GM21717 (cell line): ENCODE measurements at regions not wholly inside any gene's neighbourhood (a gene's known extent, or its start where the extent isn't known, plus 50 kb on each side); places are given as distances from the start of the nearest gene placed in this dataset.
"Not testable (repeated sequence)": the region's sequence is repeated elsewhere in the genome, so short reads cannot be mapped to it uniquely, and the experiment has no call there.

Experiments used
- ATAC-seq: cut with Tn5 transposase; IDR thresholded peaks from one replicate; pipeline ENCODE4 v1.9.1; 2021; ENCODE audit warnings: mild to moderate bottlenecking, moderate library complexity; ENCODE audit not compliant: unreplicated experiment

DNA sequence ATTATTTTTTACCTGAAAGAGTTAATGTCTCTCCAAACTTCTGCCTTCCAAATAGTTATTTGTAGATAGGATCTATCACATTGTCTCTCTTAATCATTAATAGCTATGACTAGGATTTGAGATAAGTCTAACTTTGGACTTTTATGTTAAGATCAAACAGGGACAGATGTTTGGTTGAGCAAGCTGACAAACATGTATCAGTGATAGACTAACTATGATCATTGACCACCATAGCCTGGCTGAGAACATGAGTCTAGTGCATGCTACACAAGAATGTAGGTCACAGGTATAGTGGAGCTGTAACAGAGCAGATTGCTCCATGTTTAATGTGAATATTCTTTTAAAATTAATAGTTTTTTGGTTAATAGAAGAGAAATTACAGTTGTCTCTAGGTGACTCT, 52.0 kb downstream of the SYT15B start:
- ATAC-seq = not testable (repeated sequence)

DNA sequence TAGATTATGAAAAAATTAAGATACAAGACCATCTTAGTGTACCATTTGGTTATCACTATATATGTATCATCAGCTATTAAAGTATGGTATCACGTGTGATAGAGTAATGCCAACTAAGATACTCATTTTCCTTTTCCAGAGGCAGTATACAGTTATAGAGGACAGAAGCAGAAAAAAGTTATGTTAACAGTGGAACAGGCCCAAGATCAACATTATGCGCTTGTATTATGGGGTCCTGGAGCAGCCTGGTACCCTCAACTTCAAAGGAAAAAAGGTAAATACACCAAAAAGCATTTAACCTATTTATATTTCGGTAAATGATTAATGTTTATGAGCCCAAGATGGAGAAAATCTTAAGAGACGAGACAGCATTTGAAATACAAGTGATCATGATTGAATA, 52.9 kb downstream of the SYT15B start:
- ATAC-seq = not testable (repeated sequence)

DNA sequence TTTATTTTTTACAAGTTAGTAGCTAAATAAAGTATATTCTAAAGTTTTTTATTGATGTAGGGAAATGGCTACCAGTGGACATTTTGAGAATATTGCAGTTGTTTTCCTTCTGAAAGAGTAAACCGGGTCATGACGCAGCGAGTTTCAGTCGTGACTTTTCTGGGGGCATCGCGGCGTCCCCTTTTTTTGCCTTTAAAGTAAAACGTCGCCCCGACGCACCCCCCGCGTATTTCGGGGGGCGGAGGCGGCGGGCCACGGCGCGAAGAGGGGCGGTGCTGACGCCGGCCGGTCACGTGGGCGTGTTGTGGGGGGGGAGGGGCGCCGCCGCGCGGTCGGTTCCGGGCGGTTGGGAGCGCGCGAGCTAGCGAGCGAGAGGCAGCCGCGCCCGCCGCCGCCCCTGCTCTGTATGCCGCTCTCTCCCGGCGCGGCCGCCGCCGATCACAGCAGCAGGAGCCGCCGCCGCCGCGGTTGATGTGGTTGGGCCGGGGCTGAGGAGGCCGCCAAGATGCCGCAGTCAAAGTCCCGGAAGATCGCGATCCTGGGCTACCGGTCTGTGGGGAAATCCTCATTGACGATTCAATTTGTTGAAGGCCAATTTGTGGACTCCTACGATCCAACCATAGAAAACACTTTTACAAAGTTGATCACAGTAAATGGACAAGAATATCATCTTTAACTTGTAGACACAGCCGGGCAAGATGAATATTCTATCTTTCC, 57.5 kb downstream of the SYT15B start:
- ATAC-seq = peak; percentile 99

DNA sequence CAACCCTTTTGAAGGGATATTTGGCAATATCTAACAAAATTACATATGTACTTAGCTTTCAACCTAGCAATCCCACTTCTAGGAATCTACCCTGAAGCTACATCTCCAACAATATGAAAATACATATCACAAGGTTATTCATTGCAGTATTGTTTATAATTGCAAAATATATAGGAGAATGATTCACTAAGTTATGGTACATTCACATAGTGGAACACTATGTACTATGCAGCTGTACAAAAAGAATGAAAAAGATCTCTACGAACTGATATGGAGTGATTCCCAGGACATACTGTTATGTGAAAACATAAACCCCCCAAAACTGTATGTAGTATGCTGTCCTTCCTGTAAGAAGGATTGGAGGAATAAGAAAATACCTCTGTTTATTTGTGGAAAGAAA, 62.1 kb downstream of the SYT15B start:
- not testable (repeated sequence) for ATAC-seq

DNA sequence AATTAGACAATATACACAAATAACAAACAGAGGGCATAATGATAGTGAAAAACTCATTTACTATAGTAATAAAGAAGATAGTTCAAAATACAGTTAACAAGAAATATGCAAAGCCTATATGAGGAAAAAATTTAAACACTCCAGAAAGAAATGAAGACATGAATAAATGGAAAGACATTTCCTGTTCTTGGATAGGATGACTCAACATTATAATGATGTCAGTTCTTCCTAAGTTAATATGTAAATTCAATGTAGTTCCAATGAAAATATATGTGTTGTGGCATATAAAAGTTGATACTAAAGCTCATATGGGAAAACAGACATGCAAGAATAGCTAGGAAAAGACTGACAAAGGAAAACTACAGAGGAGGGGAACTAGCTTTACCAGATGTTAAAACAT, 63.5 kb downstream of the SYT15B start:
- ATAC-seq = not testable (repeated sequence)

DNA sequence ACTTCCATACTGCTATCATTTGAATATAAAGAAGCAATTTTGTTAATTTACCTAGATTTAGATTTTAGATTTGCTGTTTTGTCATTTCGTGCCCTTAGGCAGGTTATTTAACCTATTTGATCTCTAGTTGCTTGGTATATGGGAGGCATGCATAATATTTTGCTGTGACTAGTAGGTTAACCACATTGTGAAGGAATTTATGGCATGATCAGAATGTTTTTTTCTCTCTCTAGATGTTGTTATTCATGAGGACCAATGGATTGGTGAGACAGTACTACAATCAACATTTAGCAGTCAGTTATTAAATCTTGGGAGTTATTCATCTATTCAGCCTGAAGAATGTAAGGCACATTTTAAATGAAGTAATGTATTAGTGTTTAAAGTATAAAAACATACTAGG, 67.2 kb downstream of the SYT15B start:
- not testable (repeated sequence) for ATAC-seq

DNA sequence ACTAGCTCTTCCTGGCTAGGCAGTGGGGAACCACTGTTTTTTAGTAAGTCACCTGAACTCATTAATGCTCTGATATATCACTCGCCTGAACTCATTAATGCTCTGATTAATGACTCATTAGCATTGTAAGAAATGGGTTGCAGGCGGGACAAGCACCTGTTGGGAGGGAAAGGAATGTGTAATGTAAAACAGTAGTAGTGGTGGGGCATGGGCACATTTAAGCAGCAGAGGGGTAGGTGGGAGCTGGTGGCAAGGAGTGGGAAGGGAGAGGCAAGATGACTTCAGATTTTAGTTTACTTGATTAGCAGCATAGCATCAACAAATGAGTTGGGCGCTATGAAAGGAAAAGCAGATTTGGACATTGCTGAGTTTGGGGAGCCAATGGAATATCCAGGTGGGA, 68.2 kb downstream of the SYT15B start:
- not testable (repeated sequence) for ATAC-seq

DNA sequence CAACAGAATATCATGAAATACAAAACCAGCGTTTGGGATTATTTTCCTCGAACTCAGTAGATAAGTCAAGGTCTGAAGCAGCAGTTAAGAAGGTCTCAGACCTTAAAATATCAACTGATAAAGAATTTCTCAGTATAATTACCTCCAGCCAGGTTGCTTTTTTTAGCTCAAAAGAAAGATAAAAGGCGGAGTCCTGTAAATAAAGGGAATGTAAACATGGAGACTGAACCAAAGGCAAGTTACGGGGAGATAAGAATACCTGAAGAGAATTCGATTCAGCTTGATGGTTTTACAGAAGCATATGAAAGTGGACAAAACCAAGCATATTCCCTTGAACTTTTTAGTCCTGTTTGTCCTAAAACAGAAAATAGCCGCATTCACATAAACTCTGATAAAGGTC, 73.1 kb downstream of the SYT15B start:
- ATAC-seq = not testable (repeated sequence)

DNA sequence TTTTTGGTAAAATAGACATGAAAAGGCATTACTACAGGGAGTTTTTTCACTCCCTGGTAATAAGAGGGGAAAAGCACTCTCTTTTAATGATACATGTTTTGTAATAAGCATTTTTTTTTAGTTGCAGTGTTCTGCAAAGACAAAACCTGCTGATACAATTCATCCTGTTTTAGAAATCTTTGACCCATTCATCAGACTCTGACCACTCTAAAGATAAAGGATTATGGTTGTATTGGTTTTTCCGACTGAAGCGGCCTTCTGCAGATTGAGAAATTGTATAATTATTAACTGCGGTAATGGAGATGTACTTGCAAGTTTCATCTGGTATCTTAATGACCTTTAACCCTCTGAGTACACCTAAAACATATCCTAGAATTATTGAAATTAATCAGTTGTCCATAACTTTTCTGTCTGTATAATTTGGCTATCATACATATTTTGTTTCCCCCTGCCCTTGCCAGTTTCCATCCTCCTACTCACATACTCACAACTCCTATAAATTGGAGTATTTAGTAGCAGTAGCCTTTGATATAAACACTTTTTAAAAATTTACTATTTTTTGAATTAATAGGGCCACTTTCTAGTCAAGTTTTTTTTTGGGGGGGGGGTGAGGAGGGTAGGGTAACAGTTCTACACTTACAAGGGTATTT, 79.4 kb downstream of the SYT15B start:
- ATAC-seq = not testable (repeated sequence)

DNA sequence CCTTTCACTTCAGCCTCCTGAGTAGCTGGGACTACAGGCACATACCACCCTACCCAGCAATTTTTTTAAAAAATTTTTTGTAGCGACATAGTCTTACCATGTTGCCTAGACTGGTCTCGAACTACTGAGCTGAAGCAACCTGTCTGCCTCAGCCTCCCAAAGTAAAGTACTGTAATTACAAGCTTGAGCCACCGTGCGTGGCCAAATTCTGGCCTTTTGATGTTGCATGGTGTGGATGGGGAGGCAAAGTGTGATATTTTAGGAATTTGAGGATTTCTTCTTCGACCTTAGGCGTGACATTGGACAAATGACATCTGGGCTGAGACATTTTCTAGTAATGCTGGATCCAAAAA, 81.8 kb downstream of the SYT15B start:
- ATAC-seq = not testable (repeated sequence)

DNA sequence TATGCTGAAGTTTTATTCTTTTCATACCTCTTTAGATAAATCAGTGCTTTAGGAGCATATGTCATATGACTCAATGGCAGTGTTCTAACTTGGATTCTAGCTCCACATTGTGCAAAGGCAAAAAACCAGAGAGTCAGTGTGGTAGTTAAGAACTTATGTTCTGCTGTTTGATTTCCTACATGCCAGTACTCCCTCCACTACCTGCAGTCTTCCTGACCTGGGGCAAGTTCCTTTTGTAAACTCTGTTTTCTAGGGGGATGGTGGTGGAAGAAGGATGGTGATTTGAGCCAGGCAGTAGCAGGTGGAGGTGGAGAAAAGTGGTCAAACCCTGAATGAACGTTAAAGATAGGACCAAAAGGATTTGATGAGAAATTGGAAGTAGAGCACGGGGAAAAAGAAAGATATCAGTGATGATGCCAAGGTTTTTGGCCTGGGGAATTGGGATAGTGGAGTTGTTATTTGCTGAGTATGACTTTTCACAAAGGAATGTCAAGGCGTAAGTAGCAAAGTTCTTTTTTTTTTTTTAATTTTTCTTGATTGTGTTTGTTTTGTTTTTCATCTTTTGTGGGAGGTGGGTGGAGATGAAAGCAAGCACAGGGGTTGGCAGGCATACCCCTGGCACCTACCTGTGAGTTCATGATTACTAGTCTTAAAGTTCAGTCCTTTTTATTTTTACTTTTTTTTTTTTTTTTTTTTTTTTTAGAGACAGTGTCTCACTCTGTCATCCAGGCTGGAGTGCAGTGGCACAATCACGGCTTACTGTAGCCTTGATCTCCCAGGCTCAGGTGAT, 82.3 kb downstream of the SYT15B start:
- ATAC-seq = not testable (repeated sequence)

DNA sequence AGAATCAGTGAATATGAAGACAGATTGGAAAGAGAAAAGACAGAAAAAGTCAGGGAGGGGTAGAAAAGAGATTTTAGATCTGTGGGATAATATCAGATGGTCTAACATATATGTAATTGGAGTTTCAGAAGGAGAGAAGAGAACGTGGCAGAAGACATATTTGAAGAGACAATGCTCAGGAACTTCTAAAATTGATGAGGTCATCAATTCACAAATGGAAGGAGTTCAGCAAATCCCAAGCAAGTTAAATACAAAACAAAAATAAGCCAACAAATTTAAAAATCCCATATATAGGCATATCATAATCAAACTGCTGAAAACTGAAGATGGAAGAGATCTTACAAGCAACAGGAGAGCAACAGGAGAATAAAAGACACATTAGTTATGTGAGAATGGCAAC, 87.3 kb downstream of the SYT15B start:
- not testable (repeated sequence) for ATAC-seq

DNA sequence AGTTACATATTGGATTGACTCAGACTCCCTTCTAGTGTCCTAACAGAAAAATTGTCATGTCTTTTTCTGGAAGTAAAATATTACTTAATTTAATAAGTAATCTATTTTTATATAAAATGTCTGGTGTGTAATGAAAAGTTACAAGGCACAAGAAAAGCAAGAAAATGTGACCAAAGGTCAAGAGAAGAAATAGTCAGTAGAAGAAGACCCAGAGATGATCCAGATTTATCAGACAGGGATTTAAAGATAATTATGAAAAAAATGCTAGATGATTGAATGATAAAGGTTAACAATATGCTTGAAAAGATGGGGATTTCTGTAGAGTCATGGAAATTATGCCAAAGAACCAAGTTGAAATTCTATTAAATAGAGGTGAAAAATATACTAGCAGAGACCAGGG, 87.8 kb downstream of the SYT15B start:
- ATAC-seq = not testable (repeated sequence)

DNA sequence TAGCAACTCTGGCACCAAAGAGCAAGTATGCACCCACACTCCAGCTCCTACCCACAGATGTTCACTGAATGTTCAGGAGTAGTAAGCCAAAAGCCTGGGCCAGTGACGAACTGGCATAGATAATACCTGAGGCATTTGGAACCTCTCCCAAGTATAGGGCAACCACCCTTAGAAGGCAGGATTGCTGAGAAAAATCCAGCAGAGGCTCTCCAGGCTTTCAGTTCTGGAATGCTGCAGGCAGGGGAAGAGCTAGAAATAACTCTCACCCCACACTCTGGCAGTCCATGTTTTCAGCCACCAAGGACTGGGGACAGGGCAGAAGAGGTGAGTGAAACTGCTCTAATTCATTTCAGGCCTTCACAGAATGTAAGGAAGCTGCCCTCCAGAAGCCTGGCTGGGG, 90.3 kb downstream of the SYT15B start:
- not testable (repeated sequence) for ATAC-seq

DNA sequence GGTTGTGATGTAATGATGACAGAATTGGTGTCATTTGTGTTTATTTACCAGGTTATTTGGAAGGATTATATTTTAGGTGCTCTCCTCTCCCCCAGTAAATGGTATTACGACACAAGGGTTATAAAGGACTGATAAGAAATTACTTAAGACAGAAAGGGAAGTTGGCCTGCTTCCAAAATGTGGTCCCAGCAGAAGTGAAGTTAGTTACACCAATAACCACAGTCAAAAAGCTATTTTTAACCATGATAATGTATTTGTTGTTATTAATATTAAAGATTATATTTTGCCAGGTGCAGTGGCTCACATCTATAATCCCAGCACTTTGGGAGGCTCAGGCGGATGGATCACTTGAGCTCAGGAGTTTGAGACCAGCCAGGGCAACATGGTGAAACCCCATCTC, 92.5 kb downstream of the SYT15B start:
- ATAC-seq = not testable (repeated sequence)

DNA sequence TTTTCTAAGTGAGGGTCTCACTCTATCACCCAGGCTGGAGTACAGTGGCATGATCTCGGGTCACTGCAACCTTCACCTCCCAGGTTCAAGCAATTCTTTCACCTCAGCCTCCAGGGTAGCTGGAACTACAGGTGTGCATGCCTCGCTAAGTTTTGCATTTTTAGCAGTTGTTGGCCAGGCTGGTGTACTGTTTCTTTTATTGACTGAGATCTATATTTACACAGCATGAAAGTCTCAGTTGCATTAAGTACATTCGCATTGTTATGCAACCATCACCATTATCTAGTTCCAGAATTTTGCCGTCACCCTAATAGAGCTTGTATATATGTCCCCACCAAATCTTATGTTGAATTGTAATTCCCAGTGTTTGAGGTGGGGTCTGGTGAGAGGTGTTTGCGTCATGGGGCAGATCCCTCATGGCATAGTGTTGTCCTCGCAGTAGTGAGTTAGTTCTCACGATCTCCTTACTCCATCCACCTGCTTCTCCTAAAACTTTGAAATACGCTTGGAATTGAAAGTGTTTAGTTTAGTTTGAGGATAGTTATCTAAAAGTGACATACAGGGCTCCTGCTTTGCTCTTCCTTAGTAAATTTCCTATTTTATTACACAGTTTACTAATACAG, 101.3 kb downstream of the SYT15B start:
- ATAC-seq = not testable (repeated sequence)

DNA sequence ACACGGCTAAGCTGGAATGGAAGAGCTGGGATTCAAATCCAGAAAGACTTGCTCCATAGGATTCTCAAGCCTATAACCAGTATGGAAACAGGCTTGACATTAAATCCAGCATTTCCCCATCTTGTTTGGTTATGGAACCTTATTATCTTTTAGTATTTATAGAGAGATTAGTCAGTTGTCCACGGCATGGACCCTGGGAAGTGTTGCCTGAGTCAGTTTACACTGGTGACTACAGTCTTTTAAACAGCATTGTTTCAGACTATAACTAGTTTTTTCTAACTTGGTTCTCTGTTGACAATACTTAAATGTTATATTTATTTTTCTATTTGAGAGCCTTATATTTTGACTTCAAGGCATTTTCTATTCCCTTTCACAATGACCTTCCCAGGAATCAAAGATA, 106.7 kb downstream of the SYT15B start:
- ATAC-seq = not testable (repeated sequence)

DNA sequence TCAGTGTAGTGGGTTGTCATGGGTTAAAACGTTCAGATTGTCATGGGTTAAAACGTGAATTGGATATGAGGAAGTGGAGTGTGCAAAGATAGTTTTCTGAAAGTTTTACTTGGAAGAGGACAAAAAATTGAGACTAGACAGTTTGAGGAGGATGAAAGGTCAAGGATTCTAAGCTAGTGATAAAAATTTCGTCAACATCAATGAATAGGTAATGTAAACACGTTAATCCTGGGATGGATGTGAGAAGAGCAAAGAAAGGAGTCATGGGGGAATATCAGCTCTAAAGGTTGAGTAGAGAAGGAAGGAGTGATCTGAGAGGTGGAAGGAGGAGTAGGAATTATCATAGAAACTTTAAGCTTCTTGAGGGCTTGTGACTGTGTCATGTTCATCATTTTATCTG, 109.2 kb downstream of the SYT15B start:
- not testable (repeated sequence) for ATAC-seq

DNA sequence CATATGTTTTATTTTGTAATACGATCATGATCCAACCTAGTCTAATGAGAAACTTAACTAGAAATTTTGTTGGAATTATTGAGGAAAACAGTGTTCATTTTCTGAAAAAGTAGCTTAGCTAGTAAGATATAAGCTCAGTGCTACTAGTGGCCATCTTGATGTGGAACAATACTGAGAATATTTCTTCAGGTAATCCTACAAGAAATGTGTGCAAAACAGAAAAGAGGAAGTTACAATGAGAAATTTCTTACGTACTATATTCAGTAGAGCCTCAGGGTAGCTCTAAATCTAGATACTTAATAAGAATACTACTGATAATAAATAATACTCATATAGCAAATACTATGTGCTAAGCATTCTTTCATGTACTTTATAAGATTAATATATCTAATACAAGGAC, 114.8 kb downstream of the SYT15B start:
- not testable (repeated sequence) for ATAC-seq

DNA sequence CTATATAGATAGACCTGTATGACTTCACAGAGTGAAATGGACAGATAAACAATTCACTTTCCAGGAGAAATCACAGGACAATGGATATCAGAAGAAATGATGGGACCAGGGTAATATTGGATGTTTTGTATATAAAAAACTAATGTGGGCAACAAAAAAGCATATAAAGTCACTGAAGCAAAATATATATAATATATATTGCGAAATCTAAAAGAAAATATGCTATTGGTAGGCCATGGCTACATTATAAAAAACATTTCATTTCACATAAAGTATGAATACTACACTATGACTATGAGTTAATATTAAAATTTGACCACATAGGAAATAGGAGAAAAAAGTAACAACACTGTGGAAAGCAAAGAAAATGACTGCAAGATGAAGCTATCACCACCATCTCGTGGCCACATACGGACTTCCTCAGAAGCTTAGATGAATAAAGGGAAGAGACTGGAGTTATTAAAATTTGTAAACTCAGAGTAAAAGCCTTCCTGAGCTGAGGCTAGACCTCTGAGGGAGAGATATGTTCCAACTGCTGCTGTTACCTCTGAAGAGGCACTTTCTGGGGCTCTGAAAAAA, 115.8 kb downstream of the SYT15B start:
- ATAC-seq = not testable (repeated sequence)

DNA sequence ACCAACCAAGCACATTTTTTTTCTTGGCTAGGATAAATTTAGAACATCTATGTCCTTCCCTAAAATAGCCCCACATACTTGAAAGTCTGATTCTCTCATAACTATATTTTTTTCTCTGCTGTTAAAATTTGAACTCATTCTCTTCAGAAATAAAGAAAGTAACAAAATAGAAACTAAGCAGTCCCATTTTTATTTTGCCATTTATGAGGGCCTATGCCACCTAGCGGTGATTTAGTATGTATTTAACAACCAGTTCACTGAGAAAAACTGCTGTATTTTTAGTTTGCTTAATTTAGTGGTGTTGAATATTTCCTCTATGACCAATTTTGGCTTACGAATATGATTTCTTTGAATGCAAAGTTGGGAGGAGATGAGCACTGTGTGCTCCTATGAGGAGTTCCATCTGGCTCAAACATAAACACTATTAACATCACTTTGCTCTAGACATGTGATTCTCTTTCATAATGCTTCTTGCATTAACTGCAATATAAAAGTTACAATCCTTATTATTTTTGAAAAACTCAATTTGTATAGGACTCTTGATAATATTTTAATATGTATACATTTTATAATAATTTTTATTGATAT, 116.6 kb downstream of the SYT15B start:
- not testable (repeated sequence) for ATAC-seq
